Mucosa of stomach (tissue), 1 donor: ENCODE measurements at regions not wholly inside any gene's neighbourhood (a gene's known extent, or its start where the extent isn't known, plus 50 kb on each side); places are given as distances from the start of the nearest gene placed in this dataset.
"Not testable (repeated sequence)": the region's sequence is repeated elsewhere in the genome, so short reads cannot be mapped to it uniquely, and the experiment has no call there.

Experiments used
- H3K27me3 ChIP-seq: one replicate; pipeline ENCODE4 v1.7.0; 2013; ENCODE audit warnings: mild to moderate bottlenecking, low read length; ENCODE audit not compliant: control insufficient read depth, insufficient read depth
- H3K36me3 ChIP-seq: one replicate; pipeline ENCODE4 v1.7.0; 2013; ENCODE audit warnings: low read length; ENCODE audit not compliant: control insufficient read depth, insufficient read depth
- H3K4me1 ChIP-seq: one replicate; pipeline ENCODE4 v1.7.0; 2013; ENCODE audit warnings: mild to moderate bottlenecking, low read length; ENCODE audit not compliant: control insufficient read depth, insufficient read depth
- H3K4me3 ChIP-seq: one replicate; pipeline ENCODE4 v1.7.0; 2013; ENCODE audit warnings: low read length
- H3K9ac ChIP-seq: one replicate; pipeline ENCODE4 v1.7.0; 2013; ENCODE audit warnings: mild to moderate bottlenecking, low read length, moderate library complexity
- H3K9me3 ChIP-seq: one replicate; pipeline ENCODE4 v1.7.0; 2013; ENCODE audit warnings: mild to moderate bottlenecking, low read length, moderate library complexity; ENCODE audit not compliant: control insufficient read depth
- donor health status: Pancreatic carcinoma.

GRCh38 chr15:31224661-31225060 is 102.0 kb upstream of the KLF13 start:
- H3K27me3 ChIP-seq, H3K36me3 ChIP-seq, H3K4me3 ChIP-seq, H3K9ac ChIP-seq, H3K9me3 ChIP-seq: not testable (repeated sequence)
- peaks cover 39% of the 10 kb centered on the region for H3K4me1 ChIP-seq

DNA sequence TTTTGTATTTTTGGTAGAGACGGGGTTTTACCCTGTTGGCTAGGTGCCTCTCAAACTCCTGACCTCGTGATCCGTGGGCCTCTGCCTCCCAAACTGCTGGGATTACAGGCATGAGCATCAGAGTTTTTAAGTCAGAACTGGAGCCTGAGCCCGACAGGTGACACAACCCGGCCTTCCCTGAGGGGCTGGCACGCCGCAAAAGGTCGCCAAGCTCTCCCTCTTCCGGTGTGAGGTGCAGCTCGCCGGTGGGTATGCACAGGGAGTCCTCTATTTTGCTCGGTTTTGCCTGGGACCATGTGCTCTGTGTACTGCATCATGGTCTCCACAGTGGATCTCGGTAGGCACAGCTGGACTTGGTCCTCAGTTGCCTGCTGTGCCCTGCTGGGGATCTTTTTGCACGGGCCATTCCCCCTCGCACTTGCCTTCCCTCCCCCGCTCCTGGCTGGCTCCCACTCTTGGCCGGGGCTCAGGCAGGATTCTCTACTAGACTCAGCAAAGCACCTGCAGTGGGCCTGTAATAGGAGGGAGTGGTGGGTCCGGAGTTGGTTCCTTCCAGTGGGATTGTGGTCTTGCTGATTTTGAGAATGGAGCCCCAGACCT is 101.2 kb upstream of the KLF13 start:
- H3K27me3 ChIP-seq, result no peaks in the 10 kb centered on the region
- H3K4me1 ChIP-seq, result peaks cover 39% of the 10 kb centered on the region
- H3K4me3 ChIP-seq, result no peak overlapping the region
- H3K9me3 ChIP-seq, result no peaks in the 10 kb centered on the region
- no peaks in the 10 kb centered on the region for H3K36me3 ChIP-seq
- H3K9ac ChIP-seq, result no peak overlapping the region

GRCh38 chr15:31226021-31226420 is 100.6 kb upstream of the KLF13 start:
- Histone ChIP-seq H3K9me3 (no peaks in the 10 kb centered on the region), H3K36me3 (no peaks in the 10 kb centered on the region), H3K4me3 (no peak overlapping the region), H3K9ac (no peak overlapping the region), H3K4me1 (peaks cover 39% of the 10 kb centered on the region), H3K27me3 (no peaks in the 10 kb centered on the region)

DNA sequence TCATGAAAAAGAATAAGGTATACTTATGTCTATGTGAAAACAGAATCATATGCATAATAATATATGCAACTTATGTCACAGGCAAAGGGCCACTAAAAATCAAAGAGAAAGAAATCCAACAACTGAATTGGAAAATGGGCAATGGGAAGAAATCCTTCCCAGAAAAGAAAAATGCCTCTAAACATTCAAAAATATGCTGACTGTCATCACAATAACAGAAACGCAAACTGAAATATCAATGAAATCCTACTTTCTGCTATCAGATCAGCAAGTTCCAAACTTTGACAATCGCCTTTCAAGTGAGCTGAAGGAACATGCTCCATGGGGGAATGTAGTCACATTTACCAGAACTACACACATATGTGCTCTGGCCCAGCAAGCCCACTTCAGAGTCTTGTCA is 99.4 kb upstream of the KLF13 start:
- H3K27me3 ChIP-seq, result no peaks in the 10 kb centered on the region
- no peaks in the 10 kb centered on the region for H3K36me3 ChIP-seq
- H3K4me3 ChIP-seq, result no peak overlapping the region
- H3K4me1 ChIP-seq, result peaks cover 33% of the 10 kb centered on the region
- H3K9ac ChIP-seq, result no peak overlapping the region
- no peaks in the 10 kb centered on the region for H3K9me3 ChIP-seq

- Histone ChIP-seq H3K36me3 (no peaks in the 10 kb centered on the region), H3K4me3 (no peak overlapping the region), H3K9ac (peak overlapping the region; percentile 88), H3K4me1 (peaks cover 25% of the 10 kb centered on the region), H3K9me3 (no peaks in the 10 kb centered on the region), H3K27me3 (no peaks in the 10 kb centered on the region)
These were observed 98.6 kb upstream of the KLF13 start for GRCh38 chr15:31228011-31228484.

DNA sequence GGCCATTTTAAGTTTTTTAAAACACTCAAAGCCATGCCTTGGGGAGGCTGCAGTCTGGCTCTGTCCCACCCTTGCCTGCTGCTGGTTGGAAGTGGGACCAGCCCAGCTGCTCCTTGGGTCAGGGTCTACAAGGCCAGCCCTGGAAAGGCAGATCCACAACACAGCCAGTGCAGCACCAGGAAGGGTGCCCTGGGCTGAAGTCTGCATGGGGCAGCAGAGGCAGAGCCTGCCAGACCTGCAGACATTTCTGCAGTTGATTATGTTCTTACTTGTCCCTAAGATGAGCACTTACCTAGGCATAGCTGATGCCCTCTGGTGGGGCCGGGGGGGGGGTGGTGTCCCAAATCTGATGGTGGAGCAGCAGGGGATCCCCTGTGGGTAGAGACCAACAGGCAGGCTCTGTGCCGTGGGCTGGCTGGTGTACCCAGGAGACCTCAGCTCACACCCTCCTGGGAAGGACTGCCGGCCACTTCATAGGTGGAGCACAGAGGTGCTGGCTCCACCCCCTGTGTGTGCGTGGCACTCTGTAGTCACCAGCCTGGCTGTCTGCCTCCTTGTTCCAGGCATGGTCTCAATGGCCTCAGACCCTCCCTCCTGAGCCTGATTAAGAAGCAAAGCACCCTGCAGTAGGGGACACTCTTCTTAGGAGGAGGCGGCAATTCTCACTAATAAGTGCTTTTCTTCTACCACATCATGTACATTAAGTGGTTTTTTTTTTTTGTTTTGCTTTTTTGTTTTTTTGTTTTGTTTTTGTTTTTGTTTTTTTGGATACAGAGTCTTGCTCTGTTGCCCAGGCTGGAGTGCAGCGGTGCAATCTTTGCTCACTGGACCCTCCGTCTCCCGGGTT is 97.4 kb upstream of the KLF13 start:
- Histone ChIP-seq H3K27me3 (no peaks in the 10 kb centered on the region), H3K9ac (peak overlapping the region; percentile 88), H3K36me3 (no peaks in the 10 kb centered on the region), H3K9me3 (no peaks in the 10 kb centered on the region), H3K4me3 (no peak overlapping the region), H3K4me1 (peaks cover 14% of the 10 kb centered on the region)

GRCh38 chr15:31230630-31231485 is 95.8 kb upstream of the KLF13 start:
- Histone ChIP-seq H3K9me3 (no peaks in the 10 kb centered on the region), H3K9ac (no peak overlapping the region), H3K27me3 (no peaks in the 10 kb centered on the region), H3K4me1 (peaks cover 16% of the 10 kb centered on the region), H3K4me3 (no peak overlapping the region), H3K36me3 (no peaks in the 10 kb centered on the region)

DNA sequence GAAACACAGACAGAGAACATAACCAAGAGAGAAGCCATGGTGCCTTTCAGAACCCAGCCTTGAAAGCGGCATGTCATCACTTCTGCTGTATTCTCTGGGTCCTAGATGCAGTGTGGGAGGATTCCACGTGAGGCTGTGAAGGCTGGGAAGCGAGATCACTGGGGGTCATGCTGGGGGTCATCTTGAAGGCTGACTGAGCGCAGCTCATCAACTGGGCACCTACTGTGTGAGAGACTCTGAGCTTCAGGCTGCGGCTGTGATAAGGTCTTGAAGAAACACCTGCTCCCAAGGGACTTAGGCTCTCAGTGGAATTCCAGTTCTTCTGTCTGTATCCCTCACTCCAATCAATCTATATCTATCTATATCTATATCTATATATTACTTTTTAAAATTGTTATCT is 91.8 kb upstream of the KLF13 start:
- Histone ChIP-seq H3K9ac (no peak overlapping the region), H3K9me3 (no peaks in the 10 kb centered on the region), H3K36me3 (no peaks in the 10 kb centered on the region), H3K27me3 (no peaks in the 10 kb centered on the region), H3K4me1 (peaks cover 21% of the 10 kb centered on the region), H3K4me3 (no peak overlapping the region)

DNA sequence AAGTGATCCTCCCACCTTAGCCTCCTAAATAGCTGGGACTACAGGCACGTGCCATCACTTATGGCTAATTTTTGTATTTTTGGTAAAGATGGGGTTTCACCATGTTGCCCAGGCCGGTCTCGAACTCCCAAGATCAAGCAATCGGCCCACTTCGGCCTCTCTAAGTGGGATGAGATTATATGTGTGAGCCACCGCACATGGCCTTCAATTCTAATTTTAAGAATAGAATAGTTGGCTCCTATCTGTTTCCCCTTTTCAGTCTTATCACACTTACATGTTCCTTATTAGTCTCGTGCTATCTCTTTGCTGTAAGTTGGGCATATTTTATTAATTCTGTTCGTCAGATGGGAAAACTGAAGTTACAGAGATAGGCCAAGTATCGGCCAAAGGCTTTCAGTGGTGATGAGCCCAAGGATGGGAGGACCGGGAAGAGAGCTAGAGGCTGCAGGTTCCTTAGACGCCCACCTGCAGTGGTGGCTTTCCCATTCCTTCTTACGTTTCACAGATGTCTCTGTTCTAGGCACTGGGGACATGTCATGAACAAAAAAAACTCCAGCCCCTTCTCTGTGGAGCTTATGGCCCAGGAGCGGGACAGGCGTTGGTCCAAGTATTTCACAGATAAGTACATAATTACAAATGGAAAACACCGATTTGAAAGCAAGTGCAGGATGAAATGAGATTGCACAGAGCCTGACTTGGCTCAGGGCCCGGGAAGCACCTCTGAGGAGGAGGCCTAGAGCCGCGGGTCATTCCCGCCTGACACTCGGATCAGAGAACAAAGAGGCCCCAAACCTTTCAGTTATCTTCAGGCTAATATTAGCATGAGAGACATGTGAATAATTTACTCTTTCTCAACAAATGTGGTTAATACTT is 91.1 kb upstream of the KLF13 start:
- Histone ChIP-seq H3K9ac (no peak overlapping the region), H3K4me3 (no peak overlapping the region)

DNA sequence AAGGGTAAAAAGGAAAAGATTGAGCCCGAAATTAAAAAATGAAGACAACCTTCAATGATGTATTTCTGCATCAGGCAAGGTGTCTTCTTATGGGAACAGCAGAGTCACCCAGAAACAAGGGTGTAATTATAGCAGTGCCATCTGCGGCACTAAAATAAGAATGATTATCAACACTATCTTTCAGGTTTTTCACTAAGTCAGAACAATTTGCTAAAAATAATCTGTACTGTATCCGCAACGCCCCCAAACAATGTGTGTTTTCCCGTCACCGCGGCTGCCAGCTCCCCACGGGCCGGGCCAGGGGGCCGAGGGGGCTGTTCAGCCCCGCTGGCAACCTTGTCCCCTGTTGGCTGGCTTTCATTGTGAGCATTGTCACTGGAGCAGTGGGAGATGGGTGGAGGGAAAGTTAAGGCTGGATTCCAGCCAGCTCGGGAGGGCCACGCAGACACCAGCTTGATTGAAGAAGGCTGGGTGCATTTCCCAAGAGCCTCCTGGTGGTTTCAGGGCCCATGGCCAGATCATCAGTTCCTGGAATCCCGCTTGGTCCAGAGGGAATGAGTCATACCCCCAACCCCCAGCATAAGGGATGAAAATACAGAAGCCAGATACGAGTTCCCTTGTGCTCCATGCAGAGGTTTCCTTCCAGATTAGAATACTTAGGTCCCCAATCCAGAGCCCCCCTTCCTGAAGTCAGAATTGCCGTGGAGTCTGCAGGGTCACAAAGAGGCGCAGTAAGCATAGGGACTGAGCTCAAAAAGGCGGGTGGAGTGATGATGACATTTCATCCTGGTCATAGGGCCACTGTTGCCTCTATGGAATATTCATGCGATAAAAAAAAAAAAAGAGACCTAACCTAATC is 90.2 kb upstream of the KLF13 start:
- H3K36me3 ChIP-seq, result no peaks in the 10 kb centered on the region
- no peaks in the 10 kb centered on the region for H3K9me3 ChIP-seq
- H3K4me1 ChIP-seq, result peaks cover 21% of the 10 kb centered on the region
- H3K9ac ChIP-seq, result no peak overlapping the region
- H3K27me3 ChIP-seq, result no peaks in the 10 kb centered on the region
- H3K4me3 ChIP-seq, result no peak overlapping the region

More for the DNA sequence above, 91.1 kb upstream of the KLF13 start:
- no peaks in the 10 kb centered on the region for H3K27me3 ChIP-seq
- H3K4me1 ChIP-seq, result peaks cover 21% of the 10 kb centered on the region
- no peaks in the 10 kb centered on the region for H3K9me3 ChIP-seq
- H3K36me3 ChIP-seq, result no peaks in the 10 kb centered on the region

GRCh38 chr15:31237043-31237324 is 89.7 kb upstream of the KLF13 start:
- Histone ChIP-seq H3K4me3 (no peak overlapping the region), H3K36me3 (no peaks in the 10 kb centered on the region)

More at GRCh38 chr15:31237043-31237324, 89.7 kb upstream of the KLF13 start:
- H3K27me3 ChIP-seq, result no peaks in the 10 kb centered on the region
- H3K9ac ChIP-seq, result no peak overlapping the region
- H3K9me3 ChIP-seq, result no peaks in the 10 kb centered on the region
- peaks cover 21% of the 10 kb centered on the region for H3K4me1 ChIP-seq
